ENCODE measurements at regions not wholly inside any gene's neighbourhood (a gene's known extent, or its start where the extent isn't known, plus 50 kb on each side); places are given as distances from the start of the nearest gene placed in this dataset.

GRCh38 chr4:140298001-140298400, 75.4 kb upstream of the SCOC start:
- no peak overlapping the region for H2AFZ ChIP-seq (ENCODE audit: low read length)
- no peaks in the 10 kb centered on the region for H3K9me3 ChIP-seq (ENCODE audit: insufficient read depth, low read depth, low read length)
- no peaks in the 10 kb centered on the region for H3F3A ChIP-seq (ENCODE audit: low read depth)
- H3K9me2 ChIP-seq (replicated peaks; ENCODE audit: low read depth, low read length) = no peaks in the 10 kb centered on the region
- H3K27me3 ChIP-seq (ENCODE audit: insufficient read depth, low read length, poor library complexity, severe bottlenecking) = no peaks in the 10 kb centered on the region
- TF ChIP-seq CTCF (conservative IDR thresholded peaks at IDR 0.05; ENCODE audit: low read length) = no peak
- TF ChIP-seq EZH2phosphoT487 (IDR thresholded peaks at IDR 0.05; ENCODE audit: borderline replicate concordance) = no peak
- no peaks in the 10 kb centered on the region for H4K20me1 ChIP-seq (ENCODE audit: insufficient read depth, low read length, poor library complexity, severe bottlenecking)
- H3K9ac ChIP-seq (ENCODE audit: low read depth, low read length, poor library complexity, severe bottlenecking) = no peak overlapping the region
- no peak overlapping the region for H3K4me3 ChIP-seq (ENCODE audit: low read length, poor library complexity, severe bottlenecking)
- no peaks in the 10 kb centered on the region for H3K36me3 ChIP-seq (ENCODE audit: insufficient read depth, low read length)
- no peaks in the 10 kb centered on the region for H3K79me2 ChIP-seq (ENCODE audit: insufficient read depth, low read length)
- no peak overlapping the region for H3K4me2 ChIP-seq (ENCODE audit: low read depth, low read length, poor library complexity, severe bottlenecking)
- peaks cover 10% of the 10 kb centered on the region for H3K4me1 ChIP-seq (ENCODE audit: insufficient read depth, low read length, poor library complexity, severe bottlenecking)

GRCh38 chr4:140297221-140297570, 76.2 kb upstream of the SCOC start:
- H3K36me3 ChIP-seq (ENCODE audit: insufficient read depth, low read length) = no peaks in the 10 kb centered on the region
- no peak overlapping the region for H3K9ac ChIP-seq (ENCODE audit: low read depth, low read length, poor library complexity, severe bottlenecking)
- H3K79me2 ChIP-seq (ENCODE audit: insufficient read depth, low read length) = no peaks in the 10 kb centered on the region
- H2AFZ ChIP-seq (ENCODE audit: low read length) = no peak overlapping the region
- H3K27me3 ChIP-seq (ENCODE audit: insufficient read depth, low read length, poor library complexity, severe bottlenecking) = no peaks in the 10 kb centered on the region
- no peaks in the 10 kb centered on the region for H3K9me3 ChIP-seq (ENCODE audit: insufficient read depth, low read depth, low read length)
- no peaks in the 10 kb centered on the region for H4K20me1 ChIP-seq (ENCODE audit: insufficient read depth, low read length, poor library complexity, severe bottlenecking)
- TF ChIP-seq CTCF (conservative IDR thresholded peaks at IDR 0.05; ENCODE audit: low read length) (no peak), EZH2phosphoT487 (IDR thresholded peaks at IDR 0.05; ENCODE audit: borderline replicate concordance) (no peak)
- no peaks in the 10 kb centered on the region for H3F3A ChIP-seq (ENCODE audit: low read depth)
- H3K4me1 ChIP-seq (ENCODE audit: insufficient read depth, low read length, poor library complexity, severe bottlenecking) = peaks cover 10% of the 10 kb centered on the region
- H3K4me2 ChIP-seq (ENCODE audit: low read depth, low read length, poor library complexity, severe bottlenecking) = no peak overlapping the region
- H3K9me2 ChIP-seq (replicated peaks; ENCODE audit: low read depth, low read length) = no peaks in the 10 kb centered on the region
- no peak overlapping the region for H3K4me3 ChIP-seq (ENCODE audit: low read length, poor library complexity, severe bottlenecking)

GRCh38 chr4:140296335-140297220, 76.9 kb upstream of the SCOC start:
- Histone ChIP-seq H4K20me1 (ENCODE audit: insufficient read depth, low read length, poor library complexity, severe bottlenecking) (no peaks in the 10 kb centered on the region), H3K4me1 (ENCODE audit: insufficient read depth, low read length, poor library complexity, severe bottlenecking) (peaks cover 10% of the 10 kb centered on the region), H3K36me3 (ENCODE audit: insufficient read depth, low read length) (no peaks in the 10 kb centered on the region), H2AFZ (ENCODE audit: low read length) (no peak overlapping the region), H3K9ac (ENCODE audit: low read depth, low read length, poor library complexity, severe bottlenecking) (no peak overlapping the region), H3K4me2 (ENCODE audit: low read depth, low read length, poor library complexity, severe bottlenecking) (no peak overlapping the region), H3K9me2 (replicated peaks; ENCODE audit: low read depth, low read length) (no peaks in the 10 kb centered on the region), H3K79me2 (ENCODE audit: insufficient read depth, low read length) (no peaks in the 10 kb centered on the region), H3K9me3 (ENCODE audit: insufficient read depth, low read depth, low read length) (no peaks in the 10 kb centered on the region), H3K4me3 (ENCODE audit: low read length, poor library complexity, severe bottlenecking) (no peak overlapping the region), H3F3A (ENCODE audit: low read depth) (no peaks in the 10 kb centered on the region), H3K27me3 (ENCODE audit: insufficient read depth, low read length, poor library complexity, severe bottlenecking) (no peaks in the 10 kb centered on the region)
- TF ChIP-seq CTCF (conservative IDR thresholded peaks at IDR 0.05; ENCODE audit: low read length) (no peak), EZH2phosphoT487 (IDR thresholded peaks at IDR 0.05; ENCODE audit: borderline replicate concordance) (no peak)

All from Loucy (cell line).